ENCODE measurements at regions not wholly inside any gene's neighbourhood (a gene's known extent, or its start where the extent isn't known, plus 50 kb on each side); places are given as distances from the start of the nearest gene placed in this dataset.

- Mint-ChIP-seq H3K4me3 (ENCODE audit: unreplicated experiment) (no peak overlapping the region), H3K4me1 (ENCODE audit: unreplicated experiment) (peaks cover 5% of the 10 kb centered on the region), H3K27ac (ENCODE audit: unreplicated experiment) (no peak overlapping the region), H3K9me3 (ENCODE audit: unreplicated experiment) (no peaks in the 10 kb centered on the region), H3K27me3 (ENCODE audit: unreplicated experiment) (no peaks in the 10 kb centered on the region), H3K36me3 (ENCODE audit: low read depth, unreplicated experiment) (no peaks in the 10 kb centered on the region)
- DNase-seq (ENCODE audit: low spot score) = no peak
- TF ChIP-seq CTCF (IDR thresholded peaks at IDR 0.05; ENCODE audit: unreplicated experiment) = no peak
Observed at GRCh38 chr9:18237776-18238175, 236.2 kb upstream of the ADAMTSL1 start.

- DNase-seq (ENCODE audit: low spot score) = no peak
- H3K27me3 Mint-ChIP-seq (ENCODE audit: unreplicated experiment) = no peaks in the 10 kb centered on the region
- no peak overlapping the region for H3K4me3 Mint-ChIP-seq (ENCODE audit: unreplicated experiment)
- no peaks in the 10 kb centered on the region for H3K36me3 Mint-ChIP-seq (ENCODE audit: low read depth, unreplicated experiment)
- H3K4me1 Mint-ChIP-seq (ENCODE audit: unreplicated experiment) = peaks cover 5% of the 10 kb centered on the region
- no peaks in the 10 kb centered on the region for H3K9me3 Mint-ChIP-seq (ENCODE audit: unreplicated experiment)
- H3K27ac Mint-ChIP-seq (ENCODE audit: unreplicated experiment) = no peak overlapping the region
- no peak for TF ChIP-seq CTCF (IDR thresholded peaks at IDR 0.05; ENCODE audit: unreplicated experiment)
Observed at GRCh38 chr9:18238254-18238653, 235.7 kb upstream of the ADAMTSL1 start.

- Mint-ChIP-seq H3K4me1 (ENCODE audit: unreplicated experiment) (peaks cover 5% of the 10 kb centered on the region), H3K27ac (ENCODE audit: unreplicated experiment) (no peak overlapping the region), H3K9me3 (ENCODE audit: unreplicated experiment) (no peaks in the 10 kb centered on the region), H3K4me3 (ENCODE audit: unreplicated experiment) (no peak overlapping the region), H3K36me3 (ENCODE audit: low read depth, unreplicated experiment) (peaks cover 3% of the 10 kb centered on the region), H3K27me3 (ENCODE audit: unreplicated experiment) (no peaks in the 10 kb centered on the region)
- DNase-seq (ENCODE audit: low spot score) = no peak
- TF ChIP-seq CTCF (IDR thresholded peaks at IDR 0.05; ENCODE audit: unreplicated experiment) = no peak
Observed at GRCh38 chr9:18238752-18239447, 235.1 kb upstream of the ADAMTSL1 start.

GRCh38 chr9:18240213-18240612, 233.7 kb upstream of the ADAMTSL1 start:
- no peak overlapping the region for H3K27ac Mint-ChIP-seq (ENCODE audit: unreplicated experiment)
- no peaks in the 10 kb centered on the region for H3K9me3 Mint-ChIP-seq (ENCODE audit: unreplicated experiment)
- peaks cover 3% of the 10 kb centered on the region for H3K36me3 Mint-ChIP-seq (ENCODE audit: low read depth, unreplicated experiment)
- peaks cover 5% of the 10 kb centered on the region for H3K4me1 Mint-ChIP-seq (ENCODE audit: unreplicated experiment)
- no peak for DNase-seq (ENCODE audit: low spot score)
- no peak overlapping the region for H3K4me3 Mint-ChIP-seq (ENCODE audit: unreplicated experiment)
- no peak for TF ChIP-seq CTCF (IDR thresholded peaks at IDR 0.05; ENCODE audit: unreplicated experiment)
- H3K27me3 Mint-ChIP-seq (ENCODE audit: unreplicated experiment) = peaks cover 2% of the 10 kb centered on the region

GRCh38 chr9:18245911-18246310, 228.0 kb upstream of the ADAMTSL1 start:
- Mint-ChIP-seq H3K4me3 (ENCODE audit: unreplicated experiment) (no peak overlapping the region), H3K36me3 (ENCODE audit: low read depth, unreplicated experiment) (peaks cover 3% of the 10 kb centered on the region), H3K27ac (ENCODE audit: unreplicated experiment) (no peak overlapping the region), H3K27me3 (ENCODE audit: unreplicated experiment) (peaks cover 2% of the 10 kb centered on the region), H3K4me1 (ENCODE audit: unreplicated experiment) (no peaks in the 10 kb centered on the region), H3K9me3 (ENCODE audit: unreplicated experiment) (no peaks in the 10 kb centered on the region)
- TF ChIP-seq CTCF (IDR thresholded peaks at IDR 0.05; ENCODE audit: unreplicated experiment) = no peak
- no peak for DNase-seq (ENCODE audit: low spot score)

All from endothelial cell (in vitro differentiated cells).